SK-N-SH treated with all-trans-retinoic acid at 6 μM for 48 hours (cell line): ENCODE measurements at regions not wholly inside any gene's neighbourhood (a gene's known extent, or its start where the extent isn't known, plus 50 kb on each side); places are given as distances from the start of the nearest gene placed in this dataset.

Experiments used
- ATAC-seq: fragments of 200-7000 bp; cut with Tn5 transposase; 3 replicates; pipeline ENCODE4 v1.9.1; 2020; ENCODE audit warnings: mild to moderate bottlenecking, moderate library complexity
- ARNTL ChIP-seq: fragments of 450-650 bp; formaldehyde crosslinking; IDR thresholded peaks from 2 replicates; pipeline ENCODE4 v1.5.0; 2020; ENCODE audit warnings: low read depth, mild to moderate bottlenecking, moderate library complexity, borderline replicate concordance
- BACH2 ChIP-seq: fragments of 250-450 bp; sonication (Bioruptor Pico); IDR thresholded peaks from 2 replicates; pipeline ENCODE4 v1.9.0; 2021; ENCODE audit warnings: mild to moderate bottlenecking, borderline replicate concordance
- CSDC2 ChIP-seq: fragments of 250-450 bp; sonication (Bioruptor Pico); IDR thresholded peaks from 2 replicates; pipeline ENCODE4 v1.5.0; 2020; ENCODE audit warnings: mild to moderate bottlenecking, moderate library complexity
- ESRRG ChIP-seq: fragments of 250-450 bp; sonication (Bioruptor Pico); IDR thresholded peaks from 2 replicates; pipeline ENCODE4 v1.6.1; 2021; ENCODE audit warnings: mild to moderate bottlenecking
- GLIS3 ChIP-seq: fragments of 250-450 bp; sonication (Bioruptor Pico); IDR thresholded peaks from 2 replicates; pipeline ENCODE4 v1.5.0; 2020; ENCODE audit warnings: mild to moderate bottlenecking, moderate library complexity
- OSR1 ChIP-seq: fragments of 250-450 bp; sonication (Bioruptor Pico); IDR thresholded peaks from 2 replicates; pipeline ENCODE4 v1.8.0; 2022; ENCODE audit warnings: moderate library complexity, mild to moderate bottlenecking, inconsistent platforms
- PPARA ChIP-seq: fragments of 250-450 bp; sonication (Bioruptor Pico); IDR thresholded peaks from 2 replicates; pipeline ENCODE4 v1.5.0; 2020; ENCODE audit warnings: mild to moderate bottlenecking, borderline replicate concordance
- RARB ChIP-seq: fragments of 250-450 bp; sonication (Bioruptor Pico); IDR thresholded peaks from 2 replicates; pipeline ENCODE4 v1.8.0; 2021; ENCODE audit warnings: mild to moderate bottlenecking, moderate library complexity
- SNAI2 ChIP-seq: fragments of 250-450 bp; sonication (Bioruptor Pico); IDR thresholded peaks from 2 replicates; pipeline ENCODE4 v1.5.0; 2020; ENCODE audit warnings: mild to moderate bottlenecking, moderate library complexity
- TCF4 ChIP-seq: fragments of 250-450 bp; sonication (Bioruptor Pico); IDR thresholded peaks from 2 replicates; pipeline ENCODE4 v1.8.0; 2021; ENCODE audit warnings: mild to moderate bottlenecking, moderate library complexity, borderline replicate concordance
- TOX ChIP-seq: fragments of 250-450 bp; sonication (Bioruptor Pico); IDR thresholded peaks from 2 replicates; pipeline ENCODE4 v1.8.0; 2021; ENCODE audit warnings: mild to moderate bottlenecking, moderate library complexity, borderline replicate concordance
- ZC3H10 ChIP-seq: fragments of 250-450 bp; sonication (Bioruptor Pico); IDR thresholded peaks from 2 replicates; pipeline ENCODE4 v1.5.1; 2021; ENCODE audit warnings: mild to moderate bottlenecking, moderate library complexity
- ZFP30 ChIP-seq: fragments of 450-650 bp; formaldehyde crosslinking; IDR thresholded peaks from 2 replicates; pipeline ENCODE4 v1.5.0; 2022; ENCODE audit warnings: mild to moderate bottlenecking, moderate library complexity
- ZNF565 ChIP-seq: fragments of 450-650 bp; formaldehyde crosslinking; conservative IDR thresholded peaks from 2 replicates; pipeline ENCODE4 v1.5.0; 2020; ENCODE audit warnings: low read depth, mild to moderate bottlenecking, moderate library complexity
- ZNF8 ChIP-seq: fragments of 450-650 bp; formaldehyde crosslinking; IDR thresholded peaks from 2 replicates; pipeline ENCODE4 v1.5.0; 2020; ENCODE audit warnings: mild to moderate bottlenecking, moderate library complexity
- TF ChIP-seq, protein P1 (sequence below): fragments of 250-450 bp; sonication (Bioruptor Pico); IDR thresholded peaks from 2 replicates; pipeline ENCODE4 v1.5.1; 2021; ENCODE audit warnings: mild to moderate bottlenecking, moderate library complexity
- TF ChIP-seq, protein P2 (sequence below): fragments of 250-450 bp; sonication (Bioruptor Pico); IDR thresholded peaks from 2 replicates; pipeline ENCODE4 v1.8.0; 2021; ENCODE audit warnings: low read depth, mild to moderate bottlenecking, moderate library complexity, borderline replicate concordance
- TF ChIP-seq, protein P3 (sequence below): fragments of 250-450 bp; sonication (Bioruptor Pico); IDR thresholded peaks from 2 replicates; pipeline ENCODE4 v1.5.1; 2020; ENCODE audit warnings: low read depth, mild to moderate bottlenecking, moderate library complexity
- TF ChIP-seq, protein P4 (sequence below): fragments of 250-450 bp; sonication (Bioruptor Pico); IDR thresholded peaks from 2 replicates; pipeline ENCODE4 v1.8.0; 2020; ENCODE audit warnings: mild to moderate bottlenecking, moderate library complexity, borderline replicate concordance

DNA sequence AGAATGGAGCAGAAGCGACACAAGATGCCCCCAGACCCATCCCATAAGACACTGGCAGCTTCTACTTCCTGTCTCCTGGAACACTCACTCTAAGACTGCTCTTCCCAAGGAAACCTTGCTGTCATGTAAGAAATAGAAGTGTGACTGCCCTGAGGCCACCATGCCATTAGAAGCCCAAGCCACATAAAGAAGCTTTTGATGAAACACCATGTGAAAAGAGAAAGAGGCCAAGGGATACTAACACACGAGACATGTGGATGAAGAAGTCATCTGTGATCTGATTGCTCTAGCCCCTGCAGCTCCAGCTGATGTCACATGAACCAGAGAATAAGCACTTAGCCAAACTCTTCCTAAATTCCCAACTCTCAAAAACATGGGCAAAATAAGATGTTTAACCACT lies 117.9 kb upstream of the PCSK2 start:
- no peak for ATAC-seq
- no peak for TF ChIP-seq ESRRG (CRISPR knock-in tag)
- TF ChIP-seq, protein P1, sequence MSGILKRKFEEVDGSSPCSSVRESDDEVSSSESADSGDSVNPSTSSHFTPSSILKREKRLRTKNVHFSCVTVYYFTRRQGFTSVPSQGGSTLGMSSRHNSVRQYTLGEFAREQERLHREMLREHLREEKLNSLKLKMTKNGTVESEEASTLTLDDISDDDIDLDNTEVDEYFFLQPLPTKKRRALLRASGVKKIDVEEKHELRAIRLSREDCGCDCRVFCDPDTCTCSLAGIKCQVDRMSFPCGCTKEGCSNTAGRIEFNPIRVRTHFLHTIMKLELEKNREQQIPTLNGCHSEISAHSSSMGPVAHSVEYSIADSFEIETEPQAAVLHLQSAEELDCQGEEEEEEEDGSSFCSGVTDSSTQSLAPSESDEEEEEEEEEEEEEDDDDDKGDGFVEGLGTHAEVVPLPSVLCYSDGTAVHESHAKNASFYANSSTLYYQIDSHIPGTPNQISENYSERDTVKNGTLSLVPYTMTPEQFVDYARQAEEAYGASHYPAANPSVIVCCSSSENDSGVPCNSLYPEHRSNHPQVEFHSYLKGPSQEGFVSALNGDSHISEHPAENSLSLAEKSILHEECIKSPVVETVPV (CRISPR knock-in tag): no peak
- TF ChIP-seq, protein P2, sequence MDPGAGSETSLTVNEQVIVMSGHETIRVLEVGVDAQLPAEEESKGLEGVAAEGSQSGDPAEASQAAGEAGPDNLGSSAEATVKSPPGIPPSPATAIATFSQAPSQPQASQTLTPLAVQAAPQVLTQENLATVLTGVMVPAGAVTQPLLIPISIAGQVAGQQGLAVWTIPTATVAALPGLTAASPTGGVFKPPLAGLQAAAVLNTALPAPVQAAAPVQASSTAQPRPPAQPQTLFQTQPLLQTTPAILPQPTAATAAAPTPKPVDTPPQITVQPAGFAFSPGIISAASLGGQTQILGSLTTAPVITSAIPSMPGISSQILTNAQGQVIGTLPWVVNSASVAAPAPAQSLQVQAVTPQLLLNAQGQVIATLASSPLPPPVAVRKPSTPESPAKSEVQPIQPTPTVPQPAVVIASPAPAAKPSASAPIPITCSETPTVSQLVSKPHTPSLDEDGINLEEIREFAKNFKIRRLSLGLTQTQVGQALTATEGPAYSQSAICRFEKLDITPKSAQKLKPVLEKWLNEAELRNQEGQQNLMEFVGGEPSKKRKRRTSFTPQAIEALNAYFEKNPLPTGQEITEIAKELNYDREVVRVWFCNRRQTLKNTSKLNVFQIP: no peak
- TF ChIP-seq BACH2 (CRISPR knock-in tag): no peak
- no peak for TF ChIP-seq RARB (CRISPR knock-in tag)
- no peak for TF ChIP-seq PPARA (CRISPR knock-in tag)
- TF ChIP-seq ZNF565 (CRISPR knock-in tag): no peak
- TF ChIP-seq, protein P3, sequence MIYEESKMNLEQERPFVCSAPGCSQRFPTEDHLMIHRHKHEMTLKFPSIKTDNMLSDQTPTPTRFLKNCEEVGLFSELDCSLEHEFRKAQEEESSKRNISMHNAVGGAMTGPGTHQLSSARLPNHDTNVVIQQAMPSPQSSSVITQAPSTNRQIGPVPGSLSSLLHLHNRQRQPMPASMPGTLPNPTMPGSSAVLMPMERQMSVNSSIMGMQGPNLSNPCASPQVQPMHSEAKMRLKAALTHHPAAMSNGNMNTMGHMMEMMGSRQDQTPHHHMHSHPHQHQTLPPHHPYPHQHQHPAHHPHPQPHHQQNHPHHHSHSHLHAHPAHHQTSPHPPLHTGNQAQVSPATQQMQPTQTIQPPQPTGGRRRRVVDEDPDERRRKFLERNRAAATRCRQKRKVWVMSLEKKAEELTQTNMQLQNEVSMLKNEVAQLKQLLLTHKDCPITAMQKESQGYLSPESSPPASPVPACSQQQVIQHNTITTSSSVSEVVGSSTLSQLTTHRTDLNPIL (CRISPR knock-in tag): no peak
- TF ChIP-seq TOX (CRISPR knock-in tag): no peak
- TF ChIP-seq ARNTL (CRISPR knock-in tag): no peak
- no peak for TF ChIP-seq GLIS3 (CRISPR knock-in tag)
- TF ChIP-seq SNAI2 (CRISPR knock-in tag): no peak

DNA sequence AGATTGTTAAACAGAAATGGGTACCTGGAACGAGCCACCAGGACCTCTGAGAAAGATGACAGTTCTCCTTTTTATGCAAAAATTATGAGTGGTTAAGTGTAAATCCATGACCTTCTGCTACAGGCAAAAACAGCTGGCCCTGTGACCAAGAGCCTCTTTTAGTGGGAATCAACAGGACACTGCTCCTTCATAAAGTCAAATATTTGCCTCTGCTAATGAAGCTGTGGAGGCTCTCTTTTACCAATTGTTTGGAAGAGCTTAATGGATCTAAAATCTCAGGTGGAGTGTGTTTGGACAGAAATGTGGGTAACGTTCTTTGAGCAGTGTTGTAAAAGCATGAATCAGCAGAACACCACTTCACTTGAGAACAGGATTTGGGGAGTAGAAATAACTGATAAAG lies 117.5 kb upstream of the PCSK2 start:
- no peak for ATAC-seq
- TF ChIP-seq ESRRG (CRISPR knock-in tag): no peak
- TF ChIP-seq, all 23 proteins: peak for 0

DNA sequence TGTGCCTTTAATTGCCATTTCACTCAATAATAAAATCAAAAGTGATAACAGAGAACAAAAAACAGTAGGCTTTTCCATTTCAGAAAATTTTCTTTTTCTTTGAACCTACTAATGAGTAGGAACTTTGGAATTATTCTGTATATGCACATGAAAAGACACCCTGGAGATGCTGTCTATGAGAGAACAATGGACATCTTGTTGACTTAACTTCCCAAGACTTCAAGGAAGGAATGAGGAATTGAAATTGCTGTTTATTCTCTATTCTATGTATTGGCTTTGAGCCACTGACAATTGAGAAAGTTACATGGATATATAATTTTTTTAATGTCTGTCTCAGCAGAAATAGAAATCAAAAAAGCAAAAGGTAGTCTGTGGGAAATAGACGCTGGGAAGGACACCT lies 98.6 kb upstream of the PCSK2 start:
- no peak for ATAC-seq
- TF ChIP-seq ZC3H10 (CRISPR knock-in tag): no peak
- TF ChIP-seq, protein P4, sequence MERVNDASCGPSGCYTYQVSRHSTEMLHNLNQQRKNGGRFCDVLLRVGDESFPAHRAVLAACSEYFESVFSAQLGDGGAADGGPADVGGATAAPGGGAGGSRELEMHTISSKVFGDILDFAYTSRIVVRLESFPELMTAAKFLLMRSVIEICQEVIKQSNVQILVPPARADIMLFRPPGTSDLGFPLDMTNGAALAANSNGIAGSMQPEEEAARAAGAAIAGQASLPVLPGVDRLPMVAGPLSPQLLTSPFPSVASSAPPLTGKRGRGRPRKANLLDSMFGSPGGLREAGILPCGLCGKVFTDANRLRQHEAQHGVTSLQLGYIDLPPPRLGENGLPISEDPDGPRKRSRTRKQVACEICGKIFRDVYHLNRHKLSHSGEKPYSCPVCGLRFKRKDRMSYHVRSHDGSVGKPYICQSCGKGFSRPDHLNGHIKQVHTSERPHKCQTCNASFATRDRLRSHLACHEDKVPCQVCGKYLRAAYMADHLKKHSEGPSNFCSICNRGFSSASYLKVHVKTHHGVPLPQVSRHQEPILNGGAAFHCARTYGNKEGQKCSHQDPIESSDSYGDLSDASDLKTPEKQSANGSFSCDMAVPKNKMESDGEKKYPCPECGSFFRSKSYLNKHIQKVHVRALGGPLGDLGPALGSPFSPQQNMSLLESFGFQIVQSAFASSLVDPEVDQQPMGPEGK (CRISPR knock-in tag): no peak
- no peak for TF ChIP-seq OSR1 (CRISPR knock-in tag)
- TF ChIP-seq SNAI2 (CRISPR knock-in tag): no peak
- TF ChIP-seq, protein P3 (CRISPR knock-in tag): no peak
- no peak for TF ChIP-seq BACH2 (CRISPR knock-in tag)
- no peak for TF ChIP-seq TOX (CRISPR knock-in tag)
- TF ChIP-seq, protein P1 (CRISPR knock-in tag): no peak
- no peak for TF ChIP-seq ZFP30
- TF ChIP-seq GLIS3 (CRISPR knock-in tag): no peak
- TF ChIP-seq CSDC2 (CRISPR knock-in tag): no peak
- no peak for TF ChIP-seq ZNF8 (CRISPR knock-in tag)

DNA sequence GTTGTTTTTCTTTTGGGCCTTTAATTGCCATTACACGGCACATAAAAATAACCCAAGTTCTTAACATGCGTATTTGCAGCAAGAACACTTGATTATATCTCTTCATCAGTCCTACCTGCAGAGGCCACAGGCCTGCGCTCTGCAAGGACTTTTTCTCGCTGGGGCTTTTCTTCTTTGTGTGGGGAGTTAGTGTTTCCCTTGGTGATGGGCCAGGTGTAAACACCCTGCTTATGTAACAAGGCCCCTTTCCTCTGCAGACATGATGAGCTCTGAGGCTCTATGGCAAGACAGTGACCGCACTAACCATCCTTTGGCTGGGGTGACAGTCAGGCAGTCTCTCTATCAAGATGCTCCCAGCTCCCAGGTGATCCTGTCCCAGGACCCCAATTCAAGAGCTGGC lies 97.8 kb upstream of the PCSK2 start:
- ATAC-seq: no peak
- TF ChIP-seq TCF4 (CRISPR knock-in tag): no peak
- no peak for TF ChIP-seq ESRRG (CRISPR knock-in tag)
- TF ChIP-seq ZNF8 (CRISPR knock-in tag): no peak
- no peak for TF ChIP-seq BACH2 (CRISPR knock-in tag)
- TF ChIP-seq, protein P4 (CRISPR knock-in tag): no peak
- no peak for TF ChIP-seq ARNTL (CRISPR knock-in tag)
- TF ChIP-seq RARB (CRISPR knock-in tag): no peak
- no peak for TF ChIP-seq CSDC2 (CRISPR knock-in tag)
